Left ventricle myocardium superior (tissue), 1 donor: ENCODE measurements at regions not wholly inside any gene's neighbourhood (a gene's known extent, or its start where the extent isn't known, plus 50 kb on each side); places are given as distances from the start of the nearest gene placed in this dataset.

Experiments
- ATAC-seq: fragments of 200-7000 bp; cut with Tn5 transposase; one replicate; pipeline ENCODE4 v1.9.1; 2020; ENCODE audit warnings: mild to moderate bottlenecking, moderate library complexity
- DNase-seq: peaks from one replicate; pipeline ENCODE4 v3.0.0-alpha.2; 2020
- intact Hi-C: fragments of 100-400 bp; cut with micrococcal nuclease; formaldehyde crosslinking; loops from one replicate; pipeline ENCODE4 v1.11.0; 2022
- donor health status: DM: no; HTN: yes; CAD: no; lungs with severe emphysema.

- DNase-seq (no peak), ATAC-seq (no peak)
- intact Hi-C loops = no loop called here
Measured at GRCh38 chr1:30639881-30640452, 83.4 kb downstream of the MATN1 start.

- DNase-seq (peak; percentile 41), ATAC-seq (peak; percentile 84)
- intact Hi-C loops = no loop called here
Measured at GRCh38 chr1:30638811-30639210, 84.6 kb downstream of the MATN1 start.

- no peak for ATAC-seq
- DNase-seq = no peak
- intact Hi-C loops = no loop called here
Measured at GRCh38 chr1:30638086-30638485, 85.3 kb downstream of the MATN1 start.

- DNase-seq (peak; percentile 51), ATAC-seq (peak; percentile 76)
- intact Hi-C loops = no loop called here
Measured at GRCh38 chr1:30637183-30637980, 86.0 kb downstream of the MATN1 start.

GRCh38 chr1:30636621-30637020, 86.8 kb downstream of the MATN1 start:
- ATAC-seq = no peak
- DNase-seq = no peak
- intact Hi-C loops = no loop called here

- intact Hi-C loops = no loop called here
- ATAC-seq (no peak), DNase-seq (no peak)
Measured at GRCh38 chr1:30635391-30635975, 87.9 kb downstream of the MATN1 start.

GRCh38 chr1:30634507-30634906, 88.9 kb downstream of the MATN1 start:
- ATAC-seq (no peak), DNase-seq (no peak)
- intact Hi-C loops = no loop called here

GRCh38 chr1:30633294-30633693, 90.1 kb downstream of the MATN1 start:
- ATAC-seq (no peak), DNase-seq (no peak)
- intact Hi-C loops = no loop called here

- intact Hi-C loops = no loop called here
- no peak for DNase-seq
- no peak for ATAC-seq
Measured at GRCh38 chr1:30632481-30632880, 90.9 kb downstream of the MATN1 start.

- no peak for DNase-seq
- intact Hi-C loops = no loop called here
Measured at GRCh38 chr1:30631700-30632099, 91.7 kb downstream of the MATN1 start.

GRCh38 chr1:30629501-30629900, 93.9 kb downstream of the MATN1 start:
- DNase-seq (no peak), ATAC-seq (no peak)
- intact Hi-C loops = no loop called here

More at GRCh38 chr1:30631700-30632099, 91.7 kb downstream of the MATN1 start:
- ATAC-seq = no peak

GRCh38 chr1:30627994-30628393, 95.4 kb downstream of the MATN1 start:
- no peak for DNase-seq
- intact Hi-C loops = no loop called here
- ATAC-seq = no peak

GRCh38 chr1:30627206-30627605, 96.2 kb downstream of the MATN1 start:
- intact Hi-C loops = no loop called here
- DNase-seq = no peak
- no peak for ATAC-seq

- ATAC-seq = no peak
Measured at GRCh38 chr1:30623431-30623830, 100.0 kb downstream of the MATN1 start.

GRCh38 chr1:30619619-30620018, 103.8 kb downstream of the MATN1 start:
- intact Hi-C loops = no loop called here
- ATAC-seq (no peak), DNase-seq (no peak)

More at GRCh38 chr1:30623431-30623830, 100.0 kb downstream of the MATN1 start:
- intact Hi-C loops = no loop called here
- no peak for DNase-seq

GRCh38 chr1:30618335-30618747, 105.0 kb downstream of the MATN1 start:
- intact Hi-C loops = no loop called here
- DNase-seq (no peak), ATAC-seq (no peak)

GRCh38 chr1:30616759-30617158, 106.6 kb downstream of the MATN1 start:
- DNase-seq (no peak), ATAC-seq (no peak)
- intact Hi-C loops = no loop called here

GRCh38 chr1:30615816-30616590, 107.4 kb downstream of the MATN1 start:
- no peak for ATAC-seq
- no peak for DNase-seq
- intact Hi-C loops = no loop called here

- no peak for ATAC-seq
- DNase-seq = no peak
- intact Hi-C loops = no loop called here
Measured at GRCh38 chr1:30615076-30615795, 108.1 kb downstream of the MATN1 start.
